Tibial nerve (tissue), 4 donors: ENCODE measurements at regions not wholly inside any gene's neighbourhood (a gene's known extent, or its start where the extent isn't known, plus 50 kb on each side); places are given as distances from the start of the nearest gene placed in this dataset.

Experiments used
- DNase-seq, 2 donors: peaks; one replicate each; pipeline ENCODE4 v3.0.0-alpha.2; 2019; ENCODE audit warnings: low spot score in 2 of 2
- H3K27ac ChIP-seq, 4 donors: fragments of 200-600 bp; sonication (generic) in 3 of 4; one replicate each; pipeline ENCODE4 v1.5.1; 2017 to 2019; ENCODE audit warnings: mild to moderate bottlenecking in 1 of 4
- H3K27me3 ChIP-seq, 2 donors: fragments of 200-600 bp; sonication (generic) in 1 of 2; one replicate each; pipeline versions ENCODE4 v1.5.1 to v1.6.0; 2017 to 2019
- H3K36me3 ChIP-seq, 3 donors: fragments of 200-600 bp; sonication (generic); one replicate each; pipeline ENCODE4 v1.5.1; 2018 to 2019
- H3K4me1 ChIP-seq, 4 donors: fragments of 200-600 bp; sonication (generic) in 3 of 4; one replicate each; pipeline ENCODE4 v1.5.1; 2017 to 2019
- H3K4me3 ChIP-seq, 4 donors: fragments of 200-600 bp; sonication (generic) in 3 of 4; one replicate each; pipeline ENCODE4 v1.5.1; 2017 to 2019; ENCODE audit warnings: mild to moderate bottlenecking in 1 of 4, moderate library complexity in 1 of 4
- H3K9me3 ChIP-seq, 4 donors: fragments of 200-600 bp; sonication (generic) in 3 of 4; one replicate each; pipeline ENCODE4 v1.5.1; 2017 to 2019
- EP300 ChIP-seq, 2 donors: sonication (generic); formaldehyde crosslinking; IDR thresholded peaks; one replicate each; pipeline ENCODE4 v1.6.1; 2017; ENCODE audit warnings: antibody characterized with exemption in 2 of 2, mild to moderate bottlenecking in 1 of 2
- POLR2A ChIP-seq, 2 donors: fragments of 450-650 bp; IDR thresholded peaks; one replicate each; pipeline ENCODE4 v1.6.1; 2017; ENCODE audit warnings: antibody characterized with exemption in 2 of 2, mild to moderate bottlenecking in 2 of 2, moderate library complexity in 2 of 2
- WGBS, 2 donors: methylation state at CpG; one replicate each; pipeline ENCODE4 v1.1.5; 2018; 5-methylcytosine and 5-hydroxymethylcytosine counted together
- TF ChIP-seq, protein P1 (sequence below), 5 experiments: fragments of 200-600 bp in 3 of 5; fragments of 450-650 bp in 2 of 5; sonication (generic) in 3 of 5; IDR thresholded peaks; one replicate each; pipeline ENCODE4 v1.5.1; 2016 to 2019; ENCODE audit warnings: antibody characterized with exemption in 5 of 5, mild to moderate bottlenecking in 3 of 5, moderate library complexity in 2 of 5

- Histone ChIP-seq H3K36me3 (no peaks in the 10 kb centered on the region), H3K4me3 (no peak overlapping the region), H3K4me1 (no peaks in the 10 kb centered on the region), H3K27ac (no peak overlapping the region), H3K27me3 (no peaks in the 10 kb centered on the region), H3K9me3 (no peaks in the 10 kb centered on the region)
- no peak for DNase-seq
- TF ChIP-seq EP300 (IDR thresholded peaks at IDR 0.05) (no peak), POLR2A (IDR thresholded peaks at IDR 0.05) (no peak)
- TF ChIP-seq, protein P1, sequence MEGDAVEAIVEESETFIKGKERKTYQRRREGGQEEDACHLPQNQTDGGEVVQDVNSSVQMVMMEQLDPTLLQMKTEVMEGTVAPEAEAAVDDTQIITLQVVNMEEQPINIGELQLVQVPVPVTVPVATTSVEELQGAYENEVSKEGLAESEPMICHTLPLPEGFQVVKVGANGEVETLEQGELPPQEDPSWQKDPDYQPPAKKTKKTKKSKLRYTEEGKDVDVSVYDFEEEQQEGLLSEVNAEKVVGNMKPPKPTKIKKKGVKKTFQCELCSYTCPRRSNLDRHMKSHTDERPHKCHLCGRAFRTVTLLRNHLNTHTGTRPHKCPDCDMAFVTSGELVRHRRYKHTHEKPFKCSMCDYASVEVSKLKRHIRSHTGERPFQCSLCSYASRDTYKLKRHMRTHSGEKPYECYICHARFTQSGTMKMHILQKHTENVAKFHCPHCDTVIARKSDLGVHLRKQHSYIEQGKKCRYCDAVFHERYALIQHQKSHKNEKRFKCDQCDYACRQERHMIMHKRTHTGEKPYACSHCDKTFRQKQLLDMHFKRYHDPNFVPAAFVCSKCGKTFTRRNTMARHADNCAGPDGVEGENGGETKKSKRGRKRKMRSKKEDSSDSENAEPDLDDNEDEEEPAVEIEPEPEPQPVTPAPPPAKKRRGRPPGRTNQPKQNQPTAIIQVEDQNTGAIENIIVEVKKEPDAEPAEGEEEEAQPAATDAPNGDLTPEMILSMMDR (IDR thresholded peaks at IDR 0.05), result no peak
- 32% methylated on average over 11 of the region's 11 CpGs for whole genome bisulfite sequencing, 2 donors
Observed at GRCh38 chr16:5870886-5871691, 773.5 kb upstream of the EEF2KMT start.

DNA sequence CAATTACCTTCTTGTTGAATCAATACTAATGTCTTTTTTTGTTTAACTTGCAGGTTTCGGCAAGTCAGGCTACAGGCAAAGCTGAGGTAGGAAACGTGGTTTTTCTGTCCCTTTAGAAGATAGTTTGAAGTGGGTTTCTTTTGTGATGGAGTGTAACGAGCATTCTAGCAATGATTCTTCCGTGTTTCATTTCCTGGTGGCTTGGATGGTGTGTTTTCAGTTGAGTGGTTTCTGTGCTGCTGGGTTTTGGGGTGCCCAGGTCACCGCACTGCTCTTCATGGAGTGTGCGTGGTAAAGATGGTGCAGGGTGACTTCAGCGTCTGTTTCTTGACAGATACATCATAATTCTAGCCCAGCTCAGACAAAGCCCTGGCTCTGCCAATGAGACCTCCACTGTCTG lies 769.7 kb upstream of the EEF2KMT start:
- TF ChIP-seq, protein P1 (IDR thresholded peaks at IDR 0.05), result no peak
- TF ChIP-seq POLR2A (IDR thresholded peaks at IDR 0.05), result no peak
- no peak for TF ChIP-seq EP300 (IDR thresholded peaks at IDR 0.05)
- WGBS, 2 donors, result 73 to 76% methylated on average over 7 of the region's 7 CpGs
- H3K4me3 ChIP-seq, result no peak overlapping the region
- H3K36me3 ChIP-seq, result no peaks in the 10 kb centered on the region
- no peaks in the 10 kb centered on the region for H3K4me1 ChIP-seq
- no peaks in the 10 kb centered on the region for H3K27me3 ChIP-seq
- no peak for DNase-seq
- H3K9me3 ChIP-seq, result peaks cover 0 to 6% (median 0%) of the 10 kb centered on the region in 4 donors
- H3K27ac ChIP-seq, result no peak overlapping the region

GRCh38 chr16:5865236-5865635 lies 767.6 kb upstream of the EEF2KMT start:
- Histone ChIP-seq H3K27me3 (no peaks in the 10 kb centered on the region), H3K36me3 (no peaks in the 10 kb centered on the region), H3K4me3 (no peak overlapping the region), H3K9me3 (peaks cover 0 to 6% (median 0%) of the 10 kb centered on the region in 4 donors), H3K4me1 (no peaks in the 10 kb centered on the region), H3K27ac (no peak overlapping the region)
- TF ChIP-seq EP300 (IDR thresholded peaks at IDR 0.05), result no peak
- TF ChIP-seq, protein P1 (IDR thresholded peaks at IDR 0.05), result no peak
- TF ChIP-seq POLR2A (IDR thresholded peaks at IDR 0.05), result no peak
- 70% methylated on average over 4 to 6 of the region's 6 CpGs for WGBS, 2 donors
- no peak for DNase-seq

DNA sequence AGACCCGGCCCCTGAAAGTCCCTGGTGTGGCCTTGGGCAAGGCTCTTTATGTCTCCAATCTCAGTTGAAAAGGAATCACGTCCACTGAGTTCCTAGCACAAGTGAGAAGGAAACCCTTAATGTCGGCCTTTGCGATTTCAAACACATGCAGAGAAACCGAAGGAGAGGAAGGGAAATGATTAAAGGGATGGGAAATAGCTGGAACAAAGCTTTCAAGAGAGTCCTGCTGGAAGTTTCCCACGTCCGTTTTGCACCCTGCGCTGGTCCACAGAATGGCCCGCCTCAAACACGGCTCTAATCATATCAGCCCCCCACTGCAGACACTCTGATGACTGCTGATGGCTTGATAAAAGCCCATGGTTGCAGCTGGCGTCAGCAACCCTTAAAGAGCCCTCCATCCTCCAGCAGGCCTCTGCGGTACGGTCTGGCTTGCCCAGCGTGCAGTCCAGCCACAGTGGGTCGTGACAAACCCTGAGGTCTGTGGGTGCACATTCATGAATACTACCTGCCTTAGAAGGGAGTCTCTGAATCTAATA lies 765.5 kb upstream of the EEF2KMT start:
- peaks cover 0 to 6% (median 0%) of the 10 kb centered on the region in 4 donors for H3K9me3 ChIP-seq

More for the DNA sequence above, 765.5 kb upstream of the EEF2KMT start:
- no peak for DNase-seq
- H3K36me3 ChIP-seq, result no peaks in the 10 kb centered on the region
- no peak overlapping the region for H3K27ac ChIP-seq
- WGBS, 2 donors, result 58 to 62% methylated on average over 15 of the region's 15 CpGs
- TF ChIP-seq POLR2A (IDR thresholded peaks at IDR 0.05) (no peak), EP300 (IDR thresholded peaks at IDR 0.05) (no peak)
- TF ChIP-seq, protein P1 (IDR thresholded peaks at IDR 0.05), result no peak
- no peak overlapping the region for H3K4me3 ChIP-seq
- no peaks in the 10 kb centered on the region for H3K4me1 ChIP-seq
- no peaks in the 10 kb centered on the region for H3K27me3 ChIP-seq
